GM19438 (cell line): ENCODE measurements at regions not wholly inside any gene's neighbourhood (a gene's known extent, or its start where the extent isn't known, plus 50 kb on each side); places are given as distances from the start of the nearest gene placed in this dataset.

Experiments used
- ATAC-seq: cut with Tn5 transposase; IDR thresholded peaks from one replicate; pipeline ENCODE4 v1.9.1; 2021; ENCODE audit warnings: low read depth; ENCODE audit not compliant: unreplicated experiment

DNA sequence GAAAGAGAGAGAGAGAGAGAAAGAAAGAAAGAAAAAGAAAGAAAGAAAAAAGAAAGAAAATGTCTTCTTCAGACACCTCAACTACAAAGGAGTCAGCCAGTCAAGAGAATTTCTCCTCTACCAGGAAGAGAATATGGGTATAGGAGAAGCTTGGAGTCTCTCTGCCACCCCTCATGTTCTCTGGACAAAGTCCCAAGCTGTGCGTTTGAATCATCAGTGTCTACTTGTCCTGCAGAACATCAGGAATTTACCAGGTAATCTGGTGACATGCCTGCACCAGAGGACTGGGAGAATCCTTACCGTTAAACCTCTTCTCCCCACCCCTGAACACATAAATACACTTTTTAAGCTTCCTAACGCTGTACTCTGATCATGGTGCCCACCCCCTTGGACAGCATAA lies 119.5 kb downstream of the TM9SF2 start:
- no peak for ATAC-seq

DNA sequence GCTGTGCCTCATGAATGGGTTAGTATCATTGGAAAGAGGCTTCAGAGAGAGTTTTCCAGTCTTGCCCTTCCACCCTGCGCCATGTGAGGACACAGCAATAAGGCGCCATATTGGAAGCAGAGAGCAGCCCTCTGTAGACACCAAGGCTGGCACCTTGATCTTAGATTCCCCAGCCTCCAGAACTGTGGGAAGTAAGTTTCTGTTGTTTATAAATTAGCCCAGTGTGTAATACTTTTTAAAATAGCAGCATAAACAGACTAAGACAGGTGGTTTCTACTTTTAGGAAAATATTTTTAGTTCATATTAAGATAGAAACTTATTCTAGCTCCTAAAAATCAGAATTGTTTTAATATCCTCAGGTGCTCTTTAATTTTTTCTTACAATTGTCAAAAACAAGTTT lies 117.9 kb downstream of the TM9SF2 start:
- no peak for ATAC-seq

DNA sequence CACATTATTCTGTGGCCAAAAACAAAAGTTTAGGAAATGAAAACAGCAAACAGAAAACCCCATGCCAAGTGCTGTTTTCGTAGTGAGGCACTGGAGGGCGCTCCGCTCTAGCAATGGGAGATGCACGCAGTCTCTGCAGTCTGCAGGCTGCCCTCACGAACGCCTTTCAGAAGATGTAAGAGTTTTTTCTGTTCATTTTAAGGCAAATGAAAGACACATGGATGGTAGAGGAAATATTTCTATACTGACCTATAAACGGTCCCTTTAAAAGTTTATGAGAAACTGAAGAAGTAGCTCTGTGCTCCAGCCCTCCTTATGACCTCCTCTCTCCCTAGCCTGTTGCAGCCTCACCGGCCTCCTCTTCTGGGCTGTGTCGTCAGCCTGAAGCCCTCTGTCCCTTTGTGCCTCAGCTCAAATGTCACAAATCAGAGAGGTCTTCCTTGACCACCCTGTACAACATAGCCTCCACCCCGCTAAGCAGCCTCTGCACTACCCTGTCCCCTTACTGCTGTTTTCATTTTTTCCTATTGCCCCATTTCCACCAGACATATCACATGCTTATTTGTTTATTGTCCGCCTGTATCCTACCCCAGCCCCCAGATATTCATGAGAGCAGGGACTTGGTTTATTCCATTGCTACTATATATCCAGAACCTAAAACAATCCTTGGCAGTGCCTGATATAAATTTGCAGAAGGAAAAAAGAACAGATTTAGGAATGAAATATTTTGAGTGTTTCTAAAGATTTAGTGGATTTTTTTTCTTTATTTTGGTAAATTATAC lies 116.4 kb downstream of the TM9SF2 start:
- no peak for ATAC-seq

- ATAC-seq, result peak; percentile 80
Observed at GRCh38 chr13:99614465-99614885, 113.2 kb downstream of the TM9SF2 start.
